VCaP (cell line): ENCODE measurements at regions not wholly inside any gene's neighbourhood (a gene's known extent, or its start where the extent isn't known, plus 50 kb on each side); places are given as distances from the start of the nearest gene placed in this dataset.

ENCODE experiments used
- H3K27ac ChIP-seq: fragments of 450-650 bp; 2 replicates; pipeline ENCODE4 v1.5.1; 2017
- CTCF ChIP-seq: fragments of 450-650 bp; conservative IDR thresholded peaks from 2 replicates; pipeline ENCODE4 v1.5.1; 2017; ENCODE audit warnings: mild to moderate bottlenecking, moderate library complexity

GRCh38 chr5:16392718-16393117, 72.9 kb downstream of the ZNF622 start:
- no peak for TF ChIP-seq CTCF
- H3K27ac ChIP-seq, result no peak overlapping the region

- no peak for TF ChIP-seq CTCF
- no peak overlapping the region for H3K27ac ChIP-seq
Observed at GRCh38 chr5:16391858-16392649, 73.5 kb downstream of the ZNF622 start.

- no peak overlapping the region for H3K27ac ChIP-seq
- no peak for TF ChIP-seq CTCF
Observed at GRCh38 chr5:16390825-16391224, 74.8 kb downstream of the ZNF622 start.

- no peak for TF ChIP-seq CTCF
- peak overlapping the region; percentile 46 for H3K27ac ChIP-seq
Observed at GRCh38 chr5:16385516-16386090, 80.0 kb downstream of the ZNF622 start.

- TF ChIP-seq CTCF, result no peak
- H3K27ac ChIP-seq, result no peak overlapping the region
Observed at GRCh38 chr5:16384804-16385203, 80.8 kb downstream of the ZNF622 start.

GRCh38 chr5:16384222-16384621, 81.4 kb downstream of the ZNF622 start:
- no peak for TF ChIP-seq CTCF
- no peak overlapping the region for H3K27ac ChIP-seq

- TF ChIP-seq CTCF, result no peak
- no peak overlapping the region for H3K27ac ChIP-seq
Observed at GRCh38 chr5:16383544-16384052, 82.0 kb downstream of the ZNF622 start.
